ENCODE measurements at regions not wholly inside any gene's neighbourhood (a gene's known extent, or its start where the extent isn't known, plus 50 kb on each side); places are given as distances from the start of the nearest gene placed in this dataset.

GRCh38 chr18:23399067-23399466, 54.0 kb upstream of the RIOK3 start:
- Mint-ChIP-seq H3K9me3 (no peaks in the 10 kb centered on the region), H3K4me1 (ENCODE audit: low read depth) (peaks cover 6% of the 10 kb centered on the region), H3K4me3 (no peak overlapping the region), H3K27ac (no peak overlapping the region), H3K36me3 (peaks cover 7% of the 10 kb centered on the region), H3K27me3 (no peaks in the 10 kb centered on the region)
- intact Hi-C loops (cut with micrococcal nuclease): no loop called here
- POLR2A ChIA-PET: no interaction called here
- CTCF ChIA-PET: interaction anchor here (4.0 kb wide), 1 partner anchor 13 kb away, joined by 11 read pairs; no protein-coding TSS in a partner anchor
- no peak for DNase-seq

GRCh38 chr18:23400918-23401317, 52.2 kb upstream of the RIOK3 start:
- no peaks in the 10 kb centered on the region for H3K27me3 Mint-ChIP-seq
- peaks cover 4% of the 10 kb centered on the region for H3K36me3 Mint-ChIP-seq
- H3K4me1 Mint-ChIP-seq (ENCODE audit: low read depth): peaks cover 6% of the 10 kb centered on the region
- intact Hi-C loops (cut with micrococcal nuclease): no loop called here
- H3K4me3 Mint-ChIP-seq: no peak overlapping the region
- no peaks in the 10 kb centered on the region for H3K9me3 Mint-ChIP-seq
- no peak overlapping the region for H3K27ac Mint-ChIP-seq
- no peak for DNase-seq
- ChIA-PET POLR2A (no interaction called here), CTCF (interaction anchor here (1.3 kb wide), 2 partner anchors 11 to 269 kb away, joined by 5 to 6 read pairs; no protein-coding TSS in a partner anchor)

- intact Hi-C loops (cut with micrococcal nuclease): no loop called here
- no peak for DNase-seq
- Mint-ChIP-seq H3K27me3 (no peaks in the 10 kb centered on the region), H3K27ac (no peak overlapping the region), H3K4me1 (ENCODE audit: low read depth) (peaks cover 6% of the 10 kb centered on the region), H3K36me3 (peaks cover 4% of the 10 kb centered on the region), H3K9me3 (no peaks in the 10 kb centered on the region), H3K4me3 (no peak overlapping the region)
- ChIA-PET CTCF (interaction anchor here (1.3 kb wide), 2 partner anchors 10 to 270 kb away, joined by 5 to 6 read pairs; no protein-coding TSS in a partner anchor), POLR2A (no interaction called here)
Measured at GRCh38 chr18:23401400-23402347, 51.4 kb upstream of the RIOK3 start.
